IPS-18a (cell line): ENCODE measurements at regions not wholly inside any gene's neighbourhood (a gene's known extent, or its start where the extent isn't known, plus 50 kb on each side); places are given as distances from the start of the nearest gene placed in this dataset.
"Not testable (repeated sequence)": the region's sequence is repeated elsewhere in the genome, so short reads cannot be mapped to it uniquely, and the experiment has no call there.

Experiments used
- H3K27ac ChIP-seq: one replicate; pipeline ENCODE4 v1.5.1; 2013; ENCODE audit warnings: low read length
- H3K27me3 ChIP-seq: one replicate; pipeline ENCODE4 v1.6.1; 2013; ENCODE audit warnings: mild to moderate bottlenecking, low read length; ENCODE audit not compliant: control insufficient read depth, insufficient read depth
- H3K36me3 ChIP-seq: one replicate; pipeline ENCODE4 v1.6.1; 2013; ENCODE audit warnings: low read depth, low read length; ENCODE audit not compliant: control insufficient read depth
- H3K4me1 ChIP-seq: one replicate; pipeline ENCODE4 v1.6.1; 2013; ENCODE audit warnings: low read depth, low read length; ENCODE audit not compliant: control insufficient read depth
- H3K4me3 ChIP-seq: one replicate; pipeline ENCODE4 v1.5.1; 2013; ENCODE audit warnings: low read length
- H3K9ac ChIP-seq: one replicate; pipeline ENCODE4 v1.6.1; 2013; ENCODE audit warnings: mild to moderate bottlenecking, low read length, moderate library complexity
- H3K9me3 ChIP-seq: one replicate; pipeline ENCODE4 v1.6.1; 2013; ENCODE audit warnings: low read depth, low read length; ENCODE audit not compliant: control insufficient read depth

DNA sequence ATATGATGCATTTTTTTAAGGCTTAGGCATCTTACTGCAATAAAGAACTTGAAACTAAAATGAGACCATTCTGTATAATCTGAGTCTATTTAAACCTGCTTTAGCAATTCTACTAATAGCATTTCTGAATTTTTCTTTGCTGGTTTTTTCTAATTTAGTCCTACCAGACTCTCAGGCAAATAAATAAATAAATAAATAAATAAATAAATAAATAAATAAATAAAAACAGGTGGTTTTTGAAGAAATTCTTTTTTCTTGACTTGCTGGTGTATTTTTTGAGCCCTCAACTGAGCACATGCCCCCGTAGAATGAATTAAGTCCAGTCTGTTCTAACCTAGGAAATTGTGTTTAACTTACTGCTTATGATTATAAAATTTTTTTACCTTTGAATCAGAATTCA lies 134.7 kb upstream of the FOXP2 start:
- Histone ChIP-seq H3K9ac (no peak overlapping the region), H3K27me3 (no peaks in the 10 kb centered on the region), H3K36me3 (no peaks in the 10 kb centered on the region), H3K4me3 (no peak overlapping the region), H3K9me3 (no peaks in the 10 kb centered on the region), H3K4me1 (no peaks in the 10 kb centered on the region), H3K27ac (no peak overlapping the region)

DNA sequence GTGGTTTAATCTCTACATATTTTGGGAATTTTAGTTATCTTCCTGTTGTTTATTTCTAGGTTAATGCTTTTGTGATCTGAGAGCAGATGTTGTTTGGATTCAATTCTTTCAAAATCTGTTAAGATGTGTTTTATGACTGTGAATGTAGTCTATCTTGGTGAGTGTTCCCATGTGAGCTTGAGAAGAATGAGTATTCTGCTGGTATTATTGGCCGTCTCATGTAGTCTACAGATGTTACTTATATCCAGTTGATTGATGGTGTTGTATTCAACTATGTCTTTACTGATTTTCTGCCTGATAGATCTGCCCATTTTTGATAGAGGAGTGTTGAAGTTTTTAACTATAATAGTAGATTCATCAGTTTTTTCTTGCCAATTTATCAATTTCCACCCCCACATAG lies 141.4 kb upstream of the FOXP2 start:
- no peaks in the 10 kb centered on the region for H3K4me1 ChIP-seq
- no peaks in the 10 kb centered on the region for H3K27me3 ChIP-seq
- no peaks in the 10 kb centered on the region for H3K36me3 ChIP-seq
- no peak overlapping the region for H3K9ac ChIP-seq
- H3K9me3 ChIP-seq, result no peaks in the 10 kb centered on the region
- H3K4me3 ChIP-seq, result no peak overlapping the region
- H3K27ac ChIP-seq, result no peak overlapping the region

- H3K9ac ChIP-seq, result no peak overlapping the region
Measured at GRCh38 chr7:114269714-114270113, 144.9 kb upstream of the FOXP2 start.

GRCh38 chr7:114267550-114267949 lies 147.1 kb upstream of the FOXP2 start:
- not testable (repeated sequence) for H3K27ac ChIP-seq, H3K27me3 ChIP-seq, H3K4me3 ChIP-seq, H3K4me1 ChIP-seq, H3K9me3 ChIP-seq, H3K9ac ChIP-seq, H3K36me3 ChIP-seq

More at GRCh38 chr7:114269714-114270113, 144.9 kb upstream of the FOXP2 start:
- H3K27me3 ChIP-seq, result no peaks in the 10 kb centered on the region
- no peak overlapping the region for H3K27ac ChIP-seq
- H3K9me3 ChIP-seq, result no peaks in the 10 kb centered on the region
- H3K4me1 ChIP-seq, result no peaks in the 10 kb centered on the region
- no peaks in the 10 kb centered on the region for H3K36me3 ChIP-seq
- H3K4me3 ChIP-seq, result no peak overlapping the region

DNA sequence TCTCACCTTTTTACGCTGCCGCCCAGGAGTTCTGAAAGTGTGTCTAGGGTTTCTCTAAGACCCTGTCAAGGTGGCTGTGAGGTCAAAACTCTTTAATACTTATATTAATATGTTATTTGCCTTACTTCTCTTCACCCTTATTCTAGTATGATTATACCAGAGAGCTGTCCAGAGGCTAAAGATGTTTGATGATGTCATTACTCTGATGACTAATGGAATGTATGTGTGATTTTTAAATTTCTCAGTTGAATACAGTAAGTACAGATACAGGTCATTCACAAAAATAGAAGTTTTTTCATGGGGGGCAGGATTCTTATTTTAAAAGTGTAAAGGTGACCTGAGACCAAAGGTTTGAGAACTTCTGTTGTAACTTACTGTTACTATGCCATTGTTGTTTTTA lies 150.6 kb upstream of the FOXP2 start:
- Histone ChIP-seq H3K27ac (no peak overlapping the region), H3K9ac (no peak overlapping the region), H3K4me3 (no peak overlapping the region), H3K4me1 (no peaks in the 10 kb centered on the region), H3K27me3 (no peaks in the 10 kb centered on the region), H3K9me3 (no peaks in the 10 kb centered on the region), H3K36me3 (no peaks in the 10 kb centered on the region)

- H3K4me3 ChIP-seq, result no peak overlapping the region
- H3K36me3 ChIP-seq, result no peaks in the 10 kb centered on the region
- H3K27ac ChIP-seq, result no peak overlapping the region
- H3K27me3 ChIP-seq, result no peaks in the 10 kb centered on the region
- no peak overlapping the region for H3K9ac ChIP-seq
- H3K4me1 ChIP-seq, result no peaks in the 10 kb centered on the region
- no peaks in the 10 kb centered on the region for H3K9me3 ChIP-seq
Measured at GRCh38 chr7:114263219-114263618, 151.4 kb upstream of the FOXP2 start.

- H3K9ac ChIP-seq, result no peak overlapping the region
- H3K9me3 ChIP-seq, result no peaks in the 10 kb centered on the region
- no peak overlapping the region for H3K27ac ChIP-seq
- H3K4me1 ChIP-seq, result no peaks in the 10 kb centered on the region
- H3K4me3 ChIP-seq, result no peak overlapping the region
- H3K27me3 ChIP-seq, result no peaks in the 10 kb centered on the region
- no peaks in the 10 kb centered on the region for H3K36me3 ChIP-seq
Measured at GRCh38 chr7:114255404-114255841, 159.2 kb upstream of the FOXP2 start.

DNA sequence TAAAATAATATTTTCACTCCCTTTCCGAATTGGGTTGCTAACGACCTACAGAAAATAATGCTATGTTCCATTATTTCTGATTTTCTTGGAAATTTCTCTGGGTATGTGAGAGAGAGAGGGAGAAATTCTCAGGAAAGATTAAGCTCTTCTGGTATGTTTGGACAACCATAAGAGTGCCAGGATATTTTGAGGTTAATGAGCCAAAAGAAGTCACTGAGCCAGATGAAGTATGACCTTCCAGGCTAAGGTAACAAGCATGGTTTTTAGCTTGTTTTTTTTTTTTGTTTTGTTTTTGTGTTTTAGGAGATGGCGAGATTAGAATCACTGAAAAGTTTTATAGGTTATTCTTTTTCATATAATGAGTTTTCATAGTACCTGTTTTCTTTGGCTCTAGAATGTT lies 171.0 kb upstream of the FOXP2 start:
- Histone ChIP-seq H3K36me3 (no peaks in the 10 kb centered on the region), H3K9ac (no peak overlapping the region), H3K4me3 (no peak overlapping the region), H3K27ac (no peak overlapping the region), H3K4me1 (no peaks in the 10 kb centered on the region), H3K9me3 (no peaks in the 10 kb centered on the region), H3K27me3 (no peaks in the 10 kb centered on the region)

GRCh38 chr7:114242992-114243507 lies 171.6 kb upstream of the FOXP2 start:
- Histone ChIP-seq H3K4me1 (no peaks in the 10 kb centered on the region), H3K4me3 (no peak overlapping the region), H3K27me3 (no peaks in the 10 kb centered on the region), H3K9ac (no peak overlapping the region), H3K27ac (no peak overlapping the region), H3K9me3 (no peaks in the 10 kb centered on the region), H3K36me3 (no peaks in the 10 kb centered on the region)

- Histone ChIP-seq H3K36me3 (no peaks in the 10 kb centered on the region), H3K9me3 (no peaks in the 10 kb centered on the region), H3K9ac (no peak overlapping the region), H3K27me3 (no peaks in the 10 kb centered on the region), H3K4me3 (no peak overlapping the region), H3K27ac (no peak overlapping the region), H3K4me1 (no peaks in the 10 kb centered on the region)
Measured at GRCh38 chr7:114229246-114229645, 185.4 kb upstream of the FOXP2 start.

DNA sequence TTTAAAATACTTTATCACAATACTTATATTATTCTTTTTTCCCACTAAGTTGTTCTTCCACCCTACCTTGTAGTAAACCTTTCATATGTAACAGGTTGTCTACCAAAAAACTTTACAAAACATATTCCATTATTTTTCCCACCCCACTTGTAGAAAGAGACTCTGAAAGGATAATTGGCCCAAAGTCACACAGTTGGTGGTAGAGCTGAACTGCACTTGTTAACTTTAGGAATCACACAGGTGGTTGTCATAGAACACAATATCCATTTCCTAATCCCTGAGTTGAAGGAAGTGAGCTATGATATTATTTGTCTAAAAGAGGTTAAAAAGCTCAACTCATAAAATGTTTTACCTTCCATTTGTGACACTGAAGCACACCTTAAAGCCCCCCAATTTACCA lies 188.8 kb upstream of the FOXP2 start:
- H3K36me3 ChIP-seq, result no peaks in the 10 kb centered on the region
- H3K4me3 ChIP-seq, result no peak overlapping the region
- H3K9ac ChIP-seq, result no peak overlapping the region
- no peaks in the 10 kb centered on the region for H3K9me3 ChIP-seq
- H3K4me1 ChIP-seq, result no peaks in the 10 kb centered on the region
- no peak overlapping the region for H3K27ac ChIP-seq
- no peaks in the 10 kb centered on the region for H3K27me3 ChIP-seq

DNA sequence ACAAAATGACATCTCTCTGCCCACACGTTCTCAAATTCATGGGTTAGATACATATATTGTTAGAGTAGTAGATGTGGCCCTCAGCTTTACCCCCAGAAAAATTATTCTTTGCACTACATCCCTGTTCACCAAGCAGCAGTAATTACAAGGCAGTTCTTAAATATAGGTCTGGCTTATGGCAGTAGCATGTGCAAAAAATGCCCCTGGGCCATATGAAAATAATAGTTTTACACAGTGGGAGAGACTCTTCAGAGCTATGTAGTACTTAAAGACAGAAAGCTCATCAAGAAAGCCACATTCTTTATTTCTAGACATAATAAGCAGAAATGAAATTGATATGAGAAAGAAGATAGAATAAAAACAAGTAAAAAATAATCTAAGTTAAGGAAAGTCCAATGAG lies 196.3 kb upstream of the FOXP2 start:
- H3K9me3 ChIP-seq, result no peaks in the 10 kb centered on the region
- peaks cover 10% of the 10 kb centered on the region for H3K4me1 ChIP-seq
- H3K27me3 ChIP-seq, result no peaks in the 10 kb centered on the region
- H3K36me3 ChIP-seq, result no peaks in the 10 kb centered on the region
- H3K9ac ChIP-seq, result no peak overlapping the region
- H3K27ac ChIP-seq, result no peak overlapping the region
- no peak overlapping the region for H3K4me3 ChIP-seq
